T-cell (primary cell): ENCODE measurements at regions not wholly inside any gene's neighbourhood (a gene's known extent, or its start where the extent isn't known, plus 50 kb on each side); places are given as distances from the start of the nearest gene placed in this dataset.

Source experiments
- ATAC-seq, 4 experiments: fragments of 200-7000 bp in 3 of 4; fragments of 150-1000 bp in 1 of 4; cut with Tn5 transposase; replicated peaks in 1 of 4; 1 replicate in 3 of 4; 2 replicates in 1 of 4; pipeline ENCODE4 v1.10.0; 2021; ENCODE audit warnings: moderate library complexity in 3 of 4, mild to moderate bottlenecking in 2 of 4, moderate number of reproducible peaks in 1 of 4
- CTCF ChIA-PET, 2 donors: fragments of 300-600 bp; sonication (Branson Sonifier 250); formaldehyde crosslinking; loops; one replicate each; lab custom pipeline; 2022; ENCODE audit warnings: antibody characterized with exemption in 2 of 2; lab: Charles Lee
- POLR2A ChIA-PET, 2 donors: fragments of 300-600 bp; sonication (Branson Sonifier 250); formaldehyde crosslinking; loops; one replicate each; lab custom pipeline; 2022; ENCODE audit warnings: antibody characterized with exemption in 2 of 2; lab: Charles Lee
- DNase-seq, 35 experiments: peaks; one replicate each; pipeline versions ENCODE4 v3.0.0 to v3.0.0-alpha.2; 2013 to 2023
- H3K27ac ChIP-seq: one replicate; pipeline ENCODE4 v1.5.1; 2013; ENCODE audit warnings: low read length
- H3K27me3 ChIP-seq, 2 experiments: replicated peaks in 1 of 2; 1 replicate in 1 of 2; 2 replicates in 1 of 2; pipeline versions ENCODE4 v1.6.1 to v1.7.0; 2013; ENCODE audit warnings: low read length in 1 of 2, mixed read lengths in 1 of 2; ENCODE audit not compliant: control insufficient read depth in 2 of 2, insufficient read depth in 2 of 2; ENCODE audit errors: extremely low read depth in 1 of 2
- H3K36me3 ChIP-seq, 2 donors: 1 replicate in 1 of 2; 2 replicates in 1 of 2; pipeline versions ENCODE4 v1.6.1 to v1.7.0; 2013; ENCODE audit warnings: low read length in 1 of 2; ENCODE audit not compliant: control insufficient read depth in 2 of 2, insufficient read depth in 1 of 2; ENCODE audit errors: extremely low read depth in 1 of 2
- H3K4me1 ChIP-seq, 2 experiments: 1 replicate in 1 of 2; 2 replicates in 1 of 2; pipeline versions ENCODE4 v1.6.1 to v1.7.0; 2013; ENCODE audit warnings: low read length in 2 of 2, mixed read lengths in 1 of 2; ENCODE audit not compliant: insufficient read depth in 2 of 2, control insufficient read depth in 1 of 2; ENCODE audit errors: extremely low read depth in 1 of 2
- H3K4me3 ChIP-seq, 2 donors: 1 replicate in 1 of 2; 2 replicates in 1 of 2; pipeline versions ENCODE4 v1.5.1 to v1.7.0; 2013; ENCODE audit warnings: mild to moderate bottlenecking in 2 of 2, low read length in 1 of 2, moderate library complexity in 1 of 2; ENCODE audit not compliant: control insufficient read depth in 1 of 2; ENCODE audit errors: extremely low read depth in 1 of 2
- H3K9me3 ChIP-seq: 2 replicates; pipeline ENCODE4 v1.7.0; 2013
- H3K27ac Mint-ChIP-seq, 2 donors: one replicate each; pipeline ENCODE4 v1.8.0; 2020 to 2021; ENCODE audit warnings: mild to moderate bottlenecking in 2 of 2, mixed read lengths in 2 of 2
- H3K27me3 Mint-ChIP-seq, 2 donors: one replicate each; pipeline ENCODE4 v1.8.0; 2021 to 2022; ENCODE audit warnings: mixed read lengths in 2 of 2
- H3K36me3 Mint-ChIP-seq: one replicate; pipeline ENCODE4 v1.8.0; 2021; ENCODE audit warnings: mixed read lengths
- H3K4me1 Mint-ChIP-seq, 3 donors: one replicate each; pipeline ENCODE4 v1.8.0; 2020 to 2022; ENCODE audit warnings: mixed read lengths in 3 of 3, mild to moderate bottlenecking in 1 of 3
- H3K4me3 Mint-ChIP-seq, 3 donors: one replicate each; pipeline ENCODE4 v1.8.0; 2020 to 2022; ENCODE audit warnings: mild to moderate bottlenecking in 3 of 3, mixed read lengths in 3 of 3, moderate library complexity in 3 of 3
- H3K9me3 Mint-ChIP-seq, 3 donors: one replicate each; pipeline ENCODE4 v1.8.0; 2020 to 2022; ENCODE audit warnings: mixed read lengths in 3 of 3
- WGBS: methylation state at CpG from one replicate; pipeline ENCODE4 v1.1.5; 2013; ENCODE audit warnings: missing lambda C conversion rate; ENCODE audit not compliant: insufficient coverage; 5-methylcytosine and 5-hydroxymethylcytosine counted together

- H3K27me3 Mint-ChIP-seq = peaks cover 26 to 28% of the 10 kb centered on the region in 2 donors
- H3K27me3 ChIP-seq = peaks cover 0 to 20% of the 10 kb centered on the region in 2 experiments
- H3K36me3 Mint-ChIP-seq = no peaks in the 10 kb centered on the region
- WGBS = 90% methylated on average over 3 of the region's 8 CpGs
- no peak overlapping the region for H3K4me3 ChIP-seq
- H3K4me1 ChIP-seq = no peaks in the 10 kb centered on the region
- ATAC-seq = no peak
- H3K36me3 ChIP-seq = no peaks in the 10 kb centered on the region
- H3K27ac ChIP-seq = no peak overlapping the region
- CTCF ChIA-PET = no interaction called here
- H3K4me1 Mint-ChIP-seq = peaks cover 0 to 5% (median 2%) of the 10 kb centered on the region in 3 donors
- H3K9me3 Mint-ChIP-seq = no peaks in the 10 kb centered on the region
- POLR2A ChIA-PET = no interaction called here
- H3K9me3 ChIP-seq = no peaks in the 10 kb centered on the region
- H3K4me3 Mint-ChIP-seq = no peak overlapping the region
- H3K27ac Mint-ChIP-seq = no peak overlapping the region
- no peak for DNase-seq
Observed at GRCh38 chr1:227433663-227434341, 115.5 kb upstream of the CDC42BPA start.

- ChIA-PET POLR2A (no interaction called here), CTCF (interaction anchor here in 1 of 2 donors (0.6 kb wide), 1 partner anchor 1130 kb away, joined by 6 read pairs; no protein-coding TSS in a partner anchor)
- 80% methylated on average over 1 of the region's 3 CpGs for WGBS
- no peaks in the 10 kb centered on the region for H3K36me3 ChIP-seq
- H3K36me3 Mint-ChIP-seq = no peaks in the 10 kb centered on the region
- H3K27ac ChIP-seq = no peak overlapping the region
- peaks cover 0 to 5% (median 2%) of the 10 kb centered on the region in 3 donors for H3K4me1 Mint-ChIP-seq
- H3K27me3 Mint-ChIP-seq = peaks cover 18 to 22% of the 10 kb centered on the region in 2 donors
- H3K4me3 Mint-ChIP-seq = no peak overlapping the region
- no peak overlapping the region for H3K4me3 ChIP-seq
- no peaks in the 10 kb centered on the region for H3K9me3 Mint-ChIP-seq
- peaks cover 0 to 19% of the 10 kb centered on the region in 2 experiments for H3K27me3 ChIP-seq
- no peaks in the 10 kb centered on the region for H3K9me3 ChIP-seq
- ATAC-seq (no peak), DNase-seq (no peak)
- H3K27ac Mint-ChIP-seq = no peak overlapping the region
- H3K4me1 ChIP-seq = no peaks in the 10 kb centered on the region
Observed at GRCh38 chr1:227432981-227433380, 114.7 kb upstream of the CDC42BPA start.

GRCh38 chr1:227432181-227432535 lies 113.9 kb upstream of the CDC42BPA start:
- no peak overlapping the region for H3K27ac ChIP-seq
- H3K27ac Mint-ChIP-seq = no peak overlapping the region
- no peaks in the 10 kb centered on the region for H3K9me3 Mint-ChIP-seq
- H3K4me3 ChIP-seq = no peak overlapping the region
- H3K36me3 ChIP-seq = no peaks in the 10 kb centered on the region
- POLR2A ChIA-PET = no interaction called here
- H3K4me1 ChIP-seq = no peaks in the 10 kb centered on the region
- WGBS = no CpG with 5 or more reads among the region's 1 CpG
- peaks cover 14 to 22% of the 10 kb centered on the region in 2 donors for H3K27me3 Mint-ChIP-seq
- peaks cover 0 to 3% (median 2%) of the 10 kb centered on the region in 3 donors for H3K4me1 Mint-ChIP-seq
- DNase-seq (no peak), ATAC-seq (no peak)
- CTCF ChIA-PET = no interaction called here
- no peaks in the 10 kb centered on the region for H3K36me3 Mint-ChIP-seq
- peaks cover 0 to 19% of the 10 kb centered on the region in 2 experiments for H3K27me3 ChIP-seq
- H3K9me3 ChIP-seq = no peaks in the 10 kb centered on the region
- H3K4me3 Mint-ChIP-seq = no peak overlapping the region

GRCh38 chr1:227429447-227430359 lies 111.4 kb upstream of the CDC42BPA start:
- Mint-ChIP-seq H3K36me3 (no peaks in the 10 kb centered on the region), H3K27ac (no peak overlapping the region), H3K27me3 (peaks cover 14% of the 10 kb centered on the region in 2 donors), H3K9me3 (no peaks in the 10 kb centered on the region), H3K4me3 (no peak overlapping the region), H3K4me1 (no peaks in the 10 kb centered on the region)
- ChIA-PET POLR2A (no interaction called here), CTCF (no interaction called here)
- peaks cover 0 to 13% of the 10 kb centered on the region in 2 experiments for H3K27me3 ChIP-seq
- H3K36me3 ChIP-seq = no peaks in the 10 kb centered on the region
- H3K27ac ChIP-seq = no peak overlapping the region
- H3K4me3 ChIP-seq = no peak overlapping the region
- ATAC-seq = no peak
- H3K4me1 ChIP-seq = no peaks in the 10 kb centered on the region
- DNase-seq = no peak
- H3K9me3 ChIP-seq = no peaks in the 10 kb centered on the region
- 94% methylated on average over 5 of the region's 13 CpGs for WGBS

GRCh38 chr1:227428803-227429202 lies 110.5 kb upstream of the CDC42BPA start:
- Mint-ChIP-seq H3K27me3 (peaks cover 19 to 22% of the 10 kb centered on the region in 2 donors), H3K9me3 (no peaks in the 10 kb centered on the region), H3K4me3 (no peak overlapping the region), H3K4me1 (no peaks in the 10 kb centered on the region), H3K27ac (no peak overlapping the region), H3K36me3 (no peaks in the 10 kb centered on the region)
- Histone ChIP-seq H3K27ac (no peak overlapping the region), H3K27me3 (peaks cover 0 to 13% of the 10 kb centered on the region in 2 experiments), H3K36me3 (no peaks in the 10 kb centered on the region), H3K4me3 (no peak overlapping the region), H3K4me1 (no peaks in the 10 kb centered on the region), H3K9me3 (no peaks in the 10 kb centered on the region)
- ChIA-PET CTCF (no interaction called here), POLR2A (no interaction called here)
- no peak for DNase-seq
- WGBS = 33% methylated on average over 3 of the region's 4 CpGs
- ATAC-seq = no peak

GRCh38 chr1:227427411-227427810 lies 109.1 kb upstream of the CDC42BPA start:
- Histone ChIP-seq H3K27ac (no peak overlapping the region), H3K36me3 (no peaks in the 10 kb centered on the region), H3K4me3 (no peak overlapping the region), H3K27me3 (peaks cover 0 to 13% of the 10 kb centered on the region in 2 experiments), H3K4me1 (no peaks in the 10 kb centered on the region), H3K9me3 (no peaks in the 10 kb centered on the region)
- peaks cover 15 to 27% of the 10 kb centered on the region in 2 donors for H3K27me3 Mint-ChIP-seq
- POLR2A ChIA-PET = no interaction called here
- no peak overlapping the region for H3K27ac Mint-ChIP-seq
- CTCF ChIA-PET = no interaction called here
- no CpG with 5 or more reads among the region's 1 CpG for WGBS
- no peaks in the 10 kb centered on the region for H3K4me1 Mint-ChIP-seq
- no peaks in the 10 kb centered on the region for H3K36me3 Mint-ChIP-seq
- no peak for ATAC-seq
- no peak for DNase-seq
- no peaks in the 10 kb centered on the region for H3K9me3 Mint-ChIP-seq
- H3K4me3 Mint-ChIP-seq = no peak overlapping the region
